RCC 7860 (cell line): ENCODE measurements at regions not wholly inside any gene's neighbourhood (a gene's known extent, or its start where the extent isn't known, plus 50 kb on each side); places are given as distances from the start of the nearest gene placed in this dataset.

Source experiments
- DNase-seq: peaks from one replicate; pipeline ENCODE4 v3.0.0-alpha.2; 2015; ENCODE audit warnings: low spot score
- FAIRE-seq: peaks from 2 replicates; lab custom pipeline; 2012; peaks lifted over from hg19 to GRCh38; lab: Jason Lieb, UNC

DNA sequence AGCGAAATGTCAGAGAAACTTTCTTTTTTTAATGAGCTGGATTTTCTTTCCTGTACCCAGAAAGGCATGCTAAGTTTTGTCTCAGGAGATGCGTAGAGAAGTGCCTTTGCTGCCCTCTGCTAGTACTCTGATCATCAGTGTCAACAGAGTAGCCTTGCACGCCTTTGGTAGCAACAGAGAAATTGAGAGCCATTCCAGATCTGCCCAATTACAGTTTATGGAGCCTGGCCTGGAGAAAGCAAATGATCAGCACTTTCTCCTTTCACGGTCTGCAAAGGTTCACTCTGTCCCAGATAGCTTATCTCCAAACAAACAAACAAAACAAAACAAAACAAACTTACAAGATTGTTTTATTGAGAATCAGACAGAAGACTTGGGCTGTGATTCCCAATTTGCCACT lies 792.8 kb upstream of the PIK3C3 start:
- FAIRE-seq = no peak
- no peak for DNase-seq

DNA sequence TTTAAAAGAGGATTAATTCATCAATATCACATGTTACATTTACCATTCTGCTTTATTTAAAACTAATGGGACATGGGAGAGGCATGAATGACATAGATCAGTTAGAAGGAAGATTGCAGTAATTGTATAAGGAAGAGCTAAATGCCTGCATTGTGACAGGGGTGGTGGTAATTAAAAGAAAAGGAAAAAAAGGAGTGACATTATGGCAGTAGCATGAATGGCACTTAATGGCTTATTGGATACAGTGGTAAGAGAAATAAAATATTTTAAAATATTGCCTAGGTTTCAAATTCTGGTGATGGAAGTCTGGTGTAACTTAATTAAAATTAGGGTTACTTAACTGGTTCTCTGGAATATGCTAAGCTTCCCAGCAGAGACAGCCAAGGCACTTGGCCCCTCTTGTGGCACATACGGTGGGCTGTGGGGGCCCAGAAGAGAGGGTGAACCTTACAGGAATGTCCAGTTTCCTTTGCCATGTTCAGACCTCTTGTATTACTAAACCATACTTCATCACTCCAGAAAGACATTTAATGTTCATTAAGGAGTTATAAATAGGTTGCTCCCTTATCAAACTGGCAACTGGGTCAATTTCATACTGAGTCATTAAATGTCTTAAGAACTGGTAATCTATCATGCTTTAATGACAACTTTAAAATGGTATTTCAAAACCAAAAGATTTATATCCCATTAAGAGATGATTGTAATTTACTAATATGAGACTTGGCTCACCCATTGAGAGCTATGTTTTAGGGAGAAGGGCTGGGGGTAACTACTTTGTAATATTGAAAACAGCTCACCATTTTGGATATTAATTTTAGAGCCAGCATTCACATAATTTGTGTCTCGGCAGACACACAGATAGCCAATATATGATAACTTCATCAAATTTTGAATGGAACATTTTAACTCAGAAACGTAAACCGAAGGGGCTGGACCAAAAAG lies 798.9 kb upstream of the PIK3C3 start:
- no peak for FAIRE-seq
- DNase-seq = no peak

DNA sequence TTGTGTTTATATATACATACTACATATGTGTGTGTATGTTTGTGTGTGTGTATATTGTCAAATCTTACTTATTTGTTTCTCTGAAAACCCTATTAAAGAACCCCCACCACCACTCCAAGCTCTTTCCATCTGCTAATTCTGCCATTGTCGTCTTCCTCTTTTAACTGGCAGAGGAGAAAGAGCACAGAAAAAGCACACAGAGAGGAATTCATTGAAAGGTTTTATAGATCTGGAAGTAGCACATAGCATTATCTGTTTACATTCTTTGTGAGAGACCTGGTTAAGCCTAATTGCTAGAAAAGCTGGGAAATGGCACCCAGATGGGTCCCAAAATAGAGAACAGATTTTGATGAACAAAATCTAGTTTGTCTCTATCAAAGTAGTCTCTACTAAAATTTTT lies 800.0 kb upstream of the PIK3C3 start:
- no peak for DNase-seq
- no peak for FAIRE-seq

DNA sequence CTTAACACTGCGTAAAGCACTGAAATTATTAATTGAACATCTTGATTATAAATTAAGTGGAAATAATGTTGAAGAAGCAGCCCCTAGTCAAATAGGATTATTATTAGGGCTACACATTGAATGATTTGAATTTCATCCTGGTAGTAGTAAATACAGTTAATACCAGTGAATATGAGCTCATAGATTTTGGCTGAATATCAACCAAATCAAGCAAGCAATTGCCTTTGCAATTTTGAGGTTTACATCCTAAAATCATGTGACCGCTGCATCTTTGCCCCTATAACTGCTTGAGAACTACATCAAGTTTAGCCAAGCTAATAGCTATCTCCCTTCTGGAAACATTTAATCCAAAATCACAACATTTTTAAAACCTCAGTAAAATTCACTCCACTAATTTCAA lies 801.2 kb upstream of the PIK3C3 start:
- FAIRE-seq = no peak
- DNase-seq = no peak

DNA sequence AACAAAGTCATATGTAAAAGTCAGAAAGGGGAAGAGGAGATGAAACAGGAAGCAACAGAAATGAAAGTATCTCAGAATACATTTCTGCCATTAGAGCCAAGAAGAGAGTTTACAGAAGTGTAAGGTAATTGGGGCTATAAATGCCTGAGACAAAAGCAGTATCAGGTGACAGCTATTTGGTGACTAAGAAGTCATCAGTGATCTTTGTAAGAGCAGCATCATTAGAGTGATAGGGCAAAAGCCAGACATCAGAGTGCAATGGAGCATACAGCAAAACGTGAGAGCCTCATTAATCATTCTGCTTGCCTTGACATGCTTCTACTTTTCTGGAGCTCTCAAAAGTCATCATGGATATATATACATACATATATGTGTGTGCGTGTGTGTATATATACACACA lies 804.7 kb upstream of the PIK3C3 start:
- DNase-seq (no peak), FAIRE-seq (no peak)

DNA sequence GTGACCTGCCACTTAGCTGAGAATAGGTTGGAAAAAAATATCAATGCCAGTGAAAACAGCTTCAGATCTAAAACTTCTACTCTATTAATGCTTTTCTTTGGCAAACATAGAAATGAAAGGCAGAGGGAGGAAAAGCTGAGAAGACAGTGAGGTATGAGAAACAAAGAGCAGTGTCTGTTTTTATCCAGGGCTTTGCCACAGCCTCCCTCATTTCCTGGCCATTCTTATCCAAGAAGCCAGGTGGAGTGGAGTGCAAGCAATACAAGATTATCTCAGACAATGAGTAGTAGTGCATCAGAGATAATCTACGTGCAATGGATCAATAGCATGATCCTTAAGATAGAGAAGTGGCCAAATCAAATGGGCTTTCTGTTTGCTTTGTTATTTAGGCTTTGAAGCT lies 808.7 kb upstream of the PIK3C3 start:
- no peak for DNase-seq
- no peak for FAIRE-seq

DNA sequence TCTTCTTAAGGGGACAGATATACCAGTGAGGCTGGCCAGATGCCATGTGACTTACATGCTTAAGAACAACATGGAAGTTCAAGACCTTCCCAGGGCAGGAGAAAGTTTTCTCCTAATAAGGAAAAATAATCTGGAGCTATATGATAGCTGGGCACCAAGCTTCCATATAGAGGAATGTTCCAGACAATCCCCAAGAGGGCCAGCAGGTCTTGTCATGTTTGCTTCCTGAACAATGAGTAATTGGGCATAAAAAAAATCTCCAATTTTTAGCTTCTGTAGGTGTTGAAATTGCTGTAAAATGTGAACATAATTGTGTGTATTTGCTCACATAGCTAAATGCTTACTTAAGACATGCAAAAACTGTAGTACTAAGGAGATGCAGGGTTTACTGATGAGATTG lies 809.5 kb upstream of the PIK3C3 start:
- DNase-seq (no peak), FAIRE-seq (no peak)

DNA sequence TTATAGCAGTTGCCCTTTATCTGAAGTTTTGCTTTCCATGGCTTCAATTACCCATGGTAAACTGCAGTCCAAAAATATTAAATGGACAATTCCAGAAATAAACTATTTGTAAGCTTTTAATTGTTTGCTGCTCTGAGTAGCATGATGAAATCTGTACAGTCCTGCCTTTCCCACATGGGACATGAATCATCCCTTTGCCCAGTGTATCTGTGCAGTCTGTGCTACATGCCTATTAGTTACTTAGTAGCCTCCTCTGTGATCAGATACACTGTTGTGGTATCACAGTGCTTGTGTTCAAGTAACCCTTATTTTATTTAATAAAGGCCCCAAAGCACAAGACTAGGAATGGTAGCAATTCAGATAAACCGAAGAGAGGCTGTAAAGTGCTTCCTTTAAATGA lies 810.6 kb upstream of the PIK3C3 start:
- FAIRE-seq (no peak), DNase-seq (no peak)

DNA sequence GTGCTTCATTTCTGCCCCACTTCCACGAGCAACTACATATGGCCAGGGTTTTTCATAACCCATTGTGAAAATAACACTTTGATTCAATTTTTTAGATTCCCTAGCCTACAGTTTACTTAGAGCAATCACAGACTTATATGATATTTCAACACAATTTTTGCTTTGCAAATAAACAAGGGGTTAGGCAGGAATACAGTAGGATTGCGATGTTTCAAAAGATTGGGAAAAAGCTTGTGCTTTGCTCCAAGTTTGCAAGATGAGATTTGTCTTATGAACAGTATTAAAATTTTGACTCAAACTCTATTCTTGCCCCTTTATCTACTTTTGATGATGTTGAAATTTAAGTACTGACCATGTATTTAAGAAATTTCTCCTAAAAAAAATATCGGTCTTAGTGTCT lies 814.5 kb upstream of the PIK3C3 start:
- DNase-seq (no peak), FAIRE-seq (no peak)

DNA sequence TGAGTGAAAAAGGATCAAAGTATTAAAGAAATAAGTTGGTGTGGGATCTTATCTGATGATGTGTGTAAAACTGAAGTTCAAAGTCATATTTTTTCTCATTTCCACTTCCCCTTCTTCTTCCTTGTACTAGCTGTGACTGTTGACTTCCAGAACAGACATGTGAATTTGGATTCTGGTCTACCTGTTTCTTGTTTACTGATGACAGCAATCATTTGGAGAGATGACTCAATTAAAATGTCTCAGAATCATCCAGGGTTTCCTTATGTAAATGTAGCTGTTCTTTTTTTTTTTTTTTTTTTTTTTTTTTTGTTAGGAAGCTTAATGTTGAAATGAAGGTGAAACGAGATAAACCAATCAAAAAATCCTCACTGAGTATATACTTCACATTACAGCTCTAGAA lies 819.9 kb upstream of the PIK3C3 start:
- no peak for DNase-seq
- no peak for FAIRE-seq

DNA sequence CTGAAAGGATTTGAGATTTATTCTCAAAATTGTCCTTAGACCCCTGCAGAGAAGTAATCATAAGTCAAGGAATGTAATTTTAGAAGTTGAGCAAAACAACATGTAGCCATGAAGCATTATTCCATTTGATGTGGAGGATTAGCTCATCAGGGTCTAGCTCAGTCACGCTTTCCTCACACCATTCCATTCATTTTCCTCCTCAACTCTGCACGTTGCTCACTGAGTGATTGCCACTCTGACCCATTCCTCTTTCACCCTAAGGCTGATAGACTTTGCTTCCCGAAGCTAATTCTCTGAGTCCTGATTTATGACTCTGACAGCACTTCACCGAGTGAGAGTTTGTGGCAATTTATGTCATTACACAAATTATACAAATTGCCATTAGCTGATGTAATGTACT lies 820.6 kb upstream of the PIK3C3 start:
- FAIRE-seq = no peak
- DNase-seq = no peak

DNA sequence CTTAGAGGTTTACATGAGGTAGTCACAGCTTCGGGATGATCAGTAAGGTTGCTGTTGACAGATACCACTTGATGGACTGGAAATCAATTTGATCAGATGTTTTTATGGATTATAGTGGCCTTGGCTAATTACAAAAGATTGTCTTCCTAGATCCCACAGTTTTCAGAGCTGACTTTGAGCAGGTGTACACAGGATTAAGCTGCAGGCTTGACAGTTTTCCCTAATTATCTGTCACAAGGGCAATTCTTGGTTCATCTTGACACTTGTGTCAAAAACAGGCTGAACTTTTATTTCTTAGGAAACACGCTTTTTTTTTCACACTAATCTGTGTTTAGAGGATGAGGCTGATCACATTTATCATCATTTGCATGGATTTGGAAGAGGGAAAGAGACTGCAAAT lies 824.0 kb upstream of the PIK3C3 start:
- FAIRE-seq (no peak), DNase-seq (no peak)

DNA sequence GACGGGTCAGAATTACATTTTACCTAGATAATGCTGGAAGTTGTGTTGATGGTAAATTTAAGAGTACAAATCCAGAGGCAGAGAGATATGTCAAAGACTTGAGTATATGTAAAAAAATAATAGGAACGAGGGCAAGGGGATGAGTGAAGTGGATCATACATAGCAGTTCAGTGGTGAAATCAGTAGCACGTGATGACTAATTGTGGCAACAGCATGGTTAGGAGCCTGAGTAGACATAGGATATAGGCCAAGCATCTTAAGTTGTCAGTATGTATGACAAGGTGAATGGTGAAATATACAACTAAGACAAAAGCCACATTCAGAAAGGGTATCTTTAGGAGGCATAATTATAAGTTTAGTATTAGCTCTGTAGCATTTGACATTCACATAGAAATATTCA lies 826.5 kb upstream of the PIK3C3 start:
- peak; percentile 11 for DNase-seq
- no peak for FAIRE-seq

DNA sequence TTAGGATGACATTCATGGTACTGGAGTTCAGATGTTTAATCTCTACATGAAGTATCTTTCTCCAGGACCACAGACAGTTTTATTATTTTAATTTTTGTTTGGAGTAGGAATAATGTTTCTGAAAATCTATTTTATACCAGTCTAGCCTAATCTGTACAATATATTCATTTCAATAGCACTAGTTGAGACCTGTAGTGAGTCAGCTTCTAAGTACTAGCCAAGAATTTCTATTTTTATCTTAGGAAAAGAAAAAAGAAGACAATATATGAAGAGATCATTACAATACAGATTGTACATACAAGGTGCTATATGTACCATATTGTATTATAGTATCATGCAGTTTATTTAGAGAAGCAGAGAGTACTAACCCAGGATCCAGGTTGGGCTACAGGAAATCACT lies 826.9 kb upstream of the PIK3C3 start:
- DNase-seq (no peak), FAIRE-seq (no peak)

DNA sequence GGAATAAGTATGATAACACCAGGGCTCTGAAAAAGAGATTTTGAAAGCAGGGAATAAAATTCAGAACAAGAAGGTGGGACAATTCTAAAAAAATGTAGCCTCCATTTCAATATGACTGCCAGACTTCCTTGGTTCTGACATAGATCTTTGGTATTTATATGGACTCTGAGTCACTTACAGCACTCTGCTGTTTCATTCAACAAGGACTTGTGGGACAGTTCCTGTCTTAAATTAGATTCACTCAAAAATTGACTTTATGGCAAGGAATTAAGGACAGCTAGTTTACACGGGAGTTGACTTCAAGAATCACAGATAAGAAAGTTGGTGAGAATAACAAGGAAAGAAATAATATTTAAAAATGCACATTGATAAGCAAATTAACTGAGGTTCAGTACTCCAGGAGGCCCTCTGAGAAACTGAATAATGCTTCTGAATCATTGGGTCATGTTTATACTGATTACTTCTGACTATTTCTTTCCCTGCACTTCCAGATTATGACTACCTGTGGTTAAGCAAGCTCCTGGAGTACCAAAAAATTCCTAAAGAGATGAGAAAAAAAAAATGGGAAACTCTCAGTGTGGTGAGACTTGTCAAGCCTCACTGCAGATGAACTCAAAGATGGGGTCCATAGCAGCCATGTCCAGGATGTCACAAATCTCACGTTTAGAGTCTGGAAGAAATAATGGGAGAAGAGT lies 828.3 kb upstream of the PIK3C3 start:
- no peak for FAIRE-seq
- peak; percentile 69 for DNase-seq

DNA sequence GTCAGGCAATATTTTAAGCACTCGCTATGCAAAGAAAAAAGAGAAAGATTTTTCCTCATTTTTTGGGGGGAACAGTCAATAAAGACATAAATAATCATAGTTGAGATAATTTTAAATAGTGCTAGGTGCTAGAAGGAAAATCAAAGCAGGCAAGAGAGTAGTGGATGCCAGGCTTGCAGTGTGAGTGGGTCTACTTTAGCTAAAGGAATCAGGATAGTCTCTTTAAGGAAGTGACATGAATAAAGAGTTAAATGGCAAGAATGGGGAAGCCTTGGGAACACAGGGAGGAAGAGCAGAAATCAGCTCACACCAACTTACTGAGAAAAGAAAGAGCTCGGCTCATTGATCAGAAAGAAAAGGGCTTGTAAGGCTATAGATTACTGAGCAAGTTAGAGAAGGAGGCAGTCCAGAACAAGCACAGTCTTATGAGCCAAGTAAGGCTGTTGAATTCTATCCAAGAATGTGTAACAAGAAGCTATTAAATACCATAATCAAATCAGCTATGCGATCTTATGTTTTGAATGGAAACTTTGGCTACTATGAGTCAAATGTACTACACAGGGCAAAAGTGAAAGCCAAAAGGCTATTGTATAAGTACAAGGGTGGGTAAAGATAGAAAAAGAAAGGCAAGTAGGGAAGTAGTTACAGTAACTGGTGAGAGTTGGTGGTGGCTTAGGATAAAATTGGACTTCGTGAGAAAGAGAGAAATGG lies 833.8 kb upstream of the PIK3C3 start:
- no peak for FAIRE-seq
- DNase-seq = no peak

DNA sequence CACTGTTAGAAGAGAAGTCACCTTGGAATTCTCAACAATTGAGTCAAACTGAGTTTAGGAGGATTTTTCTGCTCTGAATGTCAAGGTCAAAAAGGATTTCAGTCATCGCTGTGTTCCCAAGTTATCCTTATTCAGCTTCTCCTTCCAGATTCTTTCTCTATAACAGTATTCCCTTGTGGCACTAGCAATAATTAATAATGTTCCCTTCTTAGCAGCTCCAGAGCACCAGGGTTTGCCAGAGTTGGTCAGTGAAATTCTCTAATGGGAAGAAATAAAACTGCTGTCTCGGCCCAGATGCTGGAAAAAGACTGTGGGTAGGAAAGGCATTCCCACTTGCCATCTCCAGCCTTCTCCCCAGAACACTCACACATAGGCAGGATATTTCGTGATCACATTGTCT lies 836.0 kb upstream of the PIK3C3 start:
- no peak for FAIRE-seq

DNA sequence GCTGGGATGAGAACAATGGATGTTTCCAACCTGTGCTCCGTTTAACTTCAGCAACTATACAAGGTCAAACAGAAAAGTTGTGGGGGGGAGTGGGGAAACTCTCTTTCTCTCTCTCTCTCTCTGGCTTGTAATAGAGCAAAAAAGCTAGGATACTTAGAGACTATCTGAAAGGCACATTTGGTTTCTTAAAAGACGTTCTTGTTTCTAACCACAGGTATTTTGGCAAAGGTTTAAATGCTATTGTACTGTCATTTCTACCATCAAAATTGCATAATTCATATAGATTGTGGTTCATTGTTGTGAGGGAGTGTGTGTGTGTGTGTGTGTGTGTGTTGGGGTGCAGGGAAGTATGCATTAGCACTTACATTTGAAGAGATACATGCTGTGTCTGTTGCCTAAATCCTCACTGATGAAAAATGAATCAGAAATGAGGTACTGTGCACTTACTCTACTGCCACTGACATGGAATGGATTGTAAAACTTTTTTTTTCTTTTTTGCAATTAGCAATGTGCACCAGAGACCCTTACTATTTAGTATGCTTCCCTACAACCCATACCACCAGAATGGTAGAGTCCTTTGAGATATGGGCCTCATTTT lies 841.0 kb upstream of the PIK3C3 start:
- FAIRE-seq (no peak), DNase-seq (no peak)

More for the DNA sequence above, 836.0 kb upstream of the PIK3C3 start:
- DNase-seq = no peak

DNA sequence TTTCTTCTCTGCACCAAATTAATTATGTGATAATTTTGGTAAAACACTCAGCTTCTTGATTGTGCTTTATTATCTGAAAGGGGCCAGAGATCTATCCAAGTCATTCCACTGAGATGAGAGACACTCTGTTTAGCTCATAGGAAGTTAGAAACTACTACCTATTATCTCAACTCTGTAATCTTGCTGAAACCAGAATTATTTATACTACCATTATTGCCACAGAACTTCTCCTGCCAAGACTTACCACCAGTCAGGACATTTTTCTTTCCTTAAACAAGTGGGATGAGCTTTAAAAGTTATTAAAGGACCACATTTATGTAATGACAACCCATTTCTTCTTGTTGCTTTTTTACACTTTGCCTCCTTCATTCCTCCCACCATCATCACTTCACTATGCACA lies 855.6 kb upstream of the PIK3C3 start:
- no peak for FAIRE-seq
- no peak for DNase-seq

DNA sequence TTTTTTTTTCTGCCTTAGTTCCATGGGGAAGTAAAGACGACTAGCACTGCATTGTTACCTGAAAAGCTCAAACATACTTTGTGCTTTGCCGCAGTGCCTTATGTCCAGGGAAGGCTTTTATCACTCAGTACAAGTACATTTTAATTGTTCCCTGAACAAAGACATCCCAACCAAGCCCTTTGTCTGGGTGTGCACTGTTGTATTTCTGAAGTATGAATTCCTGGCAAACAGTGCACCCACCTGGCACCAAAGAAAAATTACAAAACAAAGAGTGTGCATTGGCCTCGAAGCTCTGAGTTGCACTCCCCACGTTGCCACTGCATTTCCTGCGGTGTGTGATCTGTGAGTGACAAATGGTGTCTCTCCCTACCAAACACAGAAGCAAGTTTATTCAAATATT lies 858.5 kb upstream of the PIK3C3 start:
- no peak for DNase-seq
- FAIRE-seq = no peak

DNA sequence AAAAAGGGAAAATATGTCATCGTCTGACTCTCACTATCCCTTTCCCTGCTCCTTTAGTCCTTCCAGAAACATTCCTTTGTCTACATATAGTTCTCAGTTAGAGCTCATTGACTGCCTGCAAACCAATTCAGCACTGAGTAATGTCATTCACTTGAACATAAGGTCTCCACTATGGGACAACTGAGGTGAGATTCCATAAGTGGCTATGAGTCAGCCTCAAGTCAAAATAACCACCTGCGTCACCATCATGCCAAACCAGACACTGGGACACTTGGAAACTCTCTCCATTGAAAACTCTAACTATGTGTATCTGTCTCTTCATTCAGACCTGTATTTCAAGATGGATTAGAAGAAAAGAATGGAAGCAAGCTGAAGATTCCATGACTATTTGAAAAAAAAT lies 878.0 kb upstream of the PIK3C3 start:
- peak; percentile 22 for DNase-seq
- FAIRE-seq = no peak
